Astrocyte (in vitro differentiated cells and primary cell): ENCODE measurements at regions not wholly inside any gene's neighbourhood (a gene's known extent, or its start where the extent isn't known, plus 50 kb on each side); places are given as distances from the start of the nearest gene placed in this dataset.

Experiments
- DNase-seq: peaks from one replicate; pipeline ENCODE4 v3.0.0-alpha.2; 2010; ENCODE audit warnings: low read depth
- FAIRE-seq: peaks from 2 replicates; lab custom pipeline; 2011; peaks lifted over from hg19 to GRCh38; lab: Jason Lieb, UNC
- H2AFZ ChIP-seq: 2 replicates; pipeline ENCODE4 v1.6.0; 2012; ENCODE audit warnings: low read depth, low read length, inconsistent platforms
- H3K27ac ChIP-seq: 2 replicates; pipeline ENCODE4 v1.5.1; 2011; ENCODE audit warnings: low read depth, low read length, inconsistent platforms
- H3K27me3 ChIP-seq: 2 replicates; pipeline ENCODE4 v1.6.0; 2011; ENCODE audit warnings: low read length, inconsistent platforms; ENCODE audit not compliant: insufficient read depth
- H3K36me3 ChIP-seq: 2 replicates; pipeline ENCODE4 v1.5.1; 2011; ENCODE audit warnings: low read length, inconsistent platforms; ENCODE audit not compliant: insufficient read depth
- H3K4me1 ChIP-seq: 2 replicates; pipeline ENCODE4 v1.5.1; 2011; ENCODE audit warnings: low read length, inconsistent platforms; ENCODE audit not compliant: insufficient read depth
- H3K4me2 ChIP-seq: 2 replicates; pipeline ENCODE4 v1.6.0; 2012; ENCODE audit warnings: low read length, inconsistent platforms
- H3K4me3 ChIP-seq: 2 replicates; pipeline ENCODE4 v1.5.1; 2011; ENCODE audit warnings: low read depth, mild to moderate bottlenecking, low read length, inconsistent platforms; ENCODE audit not compliant: insufficient read depth
- H3K79me2 ChIP-seq: 2 replicates; pipeline ENCODE4 v1.6.0; 2012; ENCODE audit warnings: mild to moderate bottlenecking, low read length, inconsistent platforms; ENCODE audit not compliant: insufficient read depth
- H3K9ac ChIP-seq: 2 replicates; pipeline ENCODE4 v1.6.0; 2012; ENCODE audit warnings: mild to moderate bottlenecking, low read length, inconsistent platforms
- H3K9me3 ChIP-seq: 2 replicates; pipeline ENCODE4 v1.5.1; 2012; ENCODE audit warnings: low read depth, mild to moderate bottlenecking, low read length, inconsistent platforms; ENCODE audit not compliant: insufficient read depth
- H4K20me1 ChIP-seq: 2 replicates; pipeline ENCODE4 v1.6.0; 2012; ENCODE audit warnings: low read length, inconsistent platforms; ENCODE audit not compliant: insufficient read depth
- H3K27ac Mint-ChIP-seq: one replicate; pipeline ENCODE4 v1.8.0; 2021; ENCODE audit warnings: mild to moderate bottlenecking, mixed read lengths; ENCODE audit not compliant: unreplicated experiment
- H3K27me3 Mint-ChIP-seq: one replicate; pipeline ENCODE4 v1.8.0; 2021; ENCODE audit warnings: low read depth, mixed read lengths; ENCODE audit not compliant: unreplicated experiment
- H3K36me3 Mint-ChIP-seq: one replicate; pipeline ENCODE4 v1.8.0; 2021; ENCODE audit warnings: low read depth, mixed read lengths; ENCODE audit not compliant: unreplicated experiment
- H3K4me1 Mint-ChIP-seq: one replicate; pipeline ENCODE4 v1.8.0; 2021; ENCODE audit warnings: low read depth, mixed read lengths; ENCODE audit not compliant: unreplicated experiment
- H3K4me3 Mint-ChIP-seq: one replicate; pipeline ENCODE4 v1.8.0; 2021; ENCODE audit warnings: mild to moderate bottlenecking, moderate library complexity, mixed read lengths; ENCODE audit not compliant: unreplicated experiment
- H3K9me3 Mint-ChIP-seq: one replicate; pipeline ENCODE4 v1.8.0; 2021; ENCODE audit warnings: mild to moderate bottlenecking, mixed read lengths; ENCODE audit not compliant: unreplicated experiment
- CTCF ChIP-seq: IDR thresholded peaks from 2 replicates; pipeline ENCODE4 v1.5.1; 2011; ENCODE audit warnings: low read depth, mild to moderate bottlenecking, inconsistent platforms, low read length, moderate library complexity; ENCODE audit not compliant: insufficient read depth
- EZH2 ChIP-seq: IDR thresholded peaks from 2 replicates; pipeline ENCODE4 v1.6.1; 2012; ENCODE audit warnings: mild to moderate bottlenecking, low read length, inconsistent platforms; ENCODE audit not compliant: insufficient read depth

GRCh38 chr2:214651451-214651850 is 158.0 kb downstream of the BARD1 start:
- H3K27ac ChIP-seq: no peak overlapping the region
- no peaks in the 10 kb centered on the region for H3K27me3 Mint-ChIP-seq
- H2AFZ ChIP-seq: peak overlapping the region; percentile 28

GRCh38 chr2:214649440-214650205 is 159.9 kb downstream of the BARD1 start:
- TF ChIP-seq EZH2 (no peak), CTCF (no peak)
- Histone ChIP-seq H3K36me3 (no peaks in the 10 kb centered on the region), H2AFZ (no peak overlapping the region), H3K27me3 (no peaks in the 10 kb centered on the region), H3K4me3 (no peak overlapping the region), H3K79me2 (no peaks in the 10 kb centered on the region), H3K9ac (no peak overlapping the region), H3K9me3 (no peaks in the 10 kb centered on the region), H3K4me1 (peaks cover 9% of the 10 kb centered on the region), H3K4me2 (no peak overlapping the region), H3K27ac (peak overlapping the region; percentile 29), H4K20me1 (no peaks in the 10 kb centered on the region)
- peaks cover 36% of the 10 kb centered on the region for H3K4me1 Mint-ChIP-seq
- peak; percentile 78 for DNase-seq
- no peaks in the 10 kb centered on the region for H3K27me3 Mint-ChIP-seq
- H3K27ac Mint-ChIP-seq: peak overlapping the region; percentile 88
- no peaks in the 10 kb centered on the region for H3K9me3 Mint-ChIP-seq
- H3K36me3 Mint-ChIP-seq: no peaks in the 10 kb centered on the region
- FAIRE-seq: no peak
- H3K4me3 Mint-ChIP-seq: no peak overlapping the region

More at GRCh38 chr2:214651451-214651850, 158.0 kb downstream of the BARD1 start:
- no peak overlapping the region for H3K9ac ChIP-seq
- no peaks in the 10 kb centered on the region for H3K36me3 ChIP-seq
- no peak for TF ChIP-seq EZH2
- TF ChIP-seq CTCF: no peak
- peaks cover 9% of the 10 kb centered on the region for H3K4me1 ChIP-seq
- FAIRE-seq: no peak
- peak overlapping the region; percentile 77 for H3K27ac Mint-ChIP-seq
- H3K4me3 ChIP-seq: no peak overlapping the region
- H3K4me3 Mint-ChIP-seq: no peak overlapping the region
- H3K36me3 Mint-ChIP-seq: no peaks in the 10 kb centered on the region
- H3K79me2 ChIP-seq: no peaks in the 10 kb centered on the region
- no peaks in the 10 kb centered on the region for H4K20me1 ChIP-seq
- no peak overlapping the region for H3K4me2 ChIP-seq
- peaks cover 36% of the 10 kb centered on the region for H3K4me1 Mint-ChIP-seq
- DNase-seq: peak; percentile 28
- no peaks in the 10 kb centered on the region for H3K9me3 Mint-ChIP-seq
- H3K9me3 ChIP-seq: no peaks in the 10 kb centered on the region
- no peaks in the 10 kb centered on the region for H3K27me3 ChIP-seq

GRCh38 chr2:214648520-214648919 is 161.0 kb downstream of the BARD1 start:
- peak; percentile 30 for DNase-seq

More at GRCh38 chr2:214648520-214648919, 161.0 kb downstream of the BARD1 start:
- Histone ChIP-seq H3K4me3 (no peak overlapping the region), H3K4me2 (no peak overlapping the region), H3K36me3 (no peaks in the 10 kb centered on the region), H3K27me3 (no peaks in the 10 kb centered on the region), H3K4me1 (peaks cover 9% of the 10 kb centered on the region), H3K9me3 (no peaks in the 10 kb centered on the region), H2AFZ (no peak overlapping the region), H3K79me2 (no peaks in the 10 kb centered on the region), H4K20me1 (no peaks in the 10 kb centered on the region), H3K9ac (no peak overlapping the region), H3K27ac (no peak overlapping the region)
- FAIRE-seq: no peak
- Mint-ChIP-seq H3K27ac (peak overlapping the region; percentile 88), H3K36me3 (no peaks in the 10 kb centered on the region), H3K4me3 (no peak overlapping the region), H3K4me1 (peaks cover 36% of the 10 kb centered on the region), H3K27me3 (no peaks in the 10 kb centered on the region), H3K9me3 (no peaks in the 10 kb centered on the region)
- TF ChIP-seq CTCF: no peak
- no peak for TF ChIP-seq EZH2
